H7 (cell line): ENCODE measurements at regions not wholly inside any gene's neighbourhood (a gene's known extent, or its start where the extent isn't known, plus 50 kb on each side); places are given as distances from the start of the nearest gene placed in this dataset.
"Not testable (repeated sequence)": the region's sequence is repeated elsewhere in the genome, so short reads cannot be mapped to it uniquely, and the experiment has no call there.

Experiments
- DNase-seq: peaks from one replicate; pipeline ENCODE4 v3.0.0; 2012
- H3K27me3 ChIP-seq: 2 replicates; pipeline ENCODE4 v1.6.0; 2011; ENCODE audit warnings: mild to moderate bottlenecking, low read length; ENCODE audit not compliant: control insufficient read depth, insufficient read depth
- H3K36me3 ChIP-seq: replicated peaks from 2 replicates; pipeline ENCODE4 v1.5.1; 2011; ENCODE audit warnings: low read length; ENCODE audit not compliant: control insufficient read depth, insufficient read depth
- H3K4me3 ChIP-seq: 2 replicates; pipeline ENCODE4 v1.5.1; 2011; ENCODE audit warnings: low read depth, mild to moderate bottlenecking, control low read depth, low read length, moderate library complexity; ENCODE audit not compliant: insufficient read depth

GRCh38 chr13:32828711-32829110, 187.5 kb upstream of the KL start:
- no peak overlapping the region for H3K4me3 ChIP-seq
- no peaks in the 10 kb centered on the region for H3K36me3 ChIP-seq
- no peaks in the 10 kb centered on the region for H3K27me3 ChIP-seq
- no peak for DNase-seq

DNA sequence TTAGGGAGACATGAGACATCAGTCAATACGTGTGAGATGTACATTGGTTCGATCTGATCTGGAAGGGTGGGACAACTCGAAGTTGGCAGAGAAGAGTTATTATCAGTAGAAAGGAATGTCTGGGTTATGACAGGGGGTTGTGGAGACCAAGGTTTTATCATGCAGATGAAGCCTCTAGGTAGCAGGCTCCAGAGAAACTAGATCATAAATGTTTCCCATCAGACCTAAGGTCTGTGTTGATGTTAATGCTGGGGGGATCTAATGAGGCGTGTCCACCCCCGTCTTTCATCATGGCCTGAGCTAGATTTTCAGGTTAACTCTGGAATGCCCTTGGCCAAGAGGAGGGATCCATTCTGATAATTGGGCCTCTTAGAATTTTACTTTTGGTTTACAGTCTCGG, 187.0 kb upstream of the KL start:
- no peak overlapping the region for H3K4me3 ChIP-seq
- DNase-seq = no peak
- no peaks in the 10 kb centered on the region for H3K36me3 ChIP-seq
- no peaks in the 10 kb centered on the region for H3K27me3 ChIP-seq

DNA sequence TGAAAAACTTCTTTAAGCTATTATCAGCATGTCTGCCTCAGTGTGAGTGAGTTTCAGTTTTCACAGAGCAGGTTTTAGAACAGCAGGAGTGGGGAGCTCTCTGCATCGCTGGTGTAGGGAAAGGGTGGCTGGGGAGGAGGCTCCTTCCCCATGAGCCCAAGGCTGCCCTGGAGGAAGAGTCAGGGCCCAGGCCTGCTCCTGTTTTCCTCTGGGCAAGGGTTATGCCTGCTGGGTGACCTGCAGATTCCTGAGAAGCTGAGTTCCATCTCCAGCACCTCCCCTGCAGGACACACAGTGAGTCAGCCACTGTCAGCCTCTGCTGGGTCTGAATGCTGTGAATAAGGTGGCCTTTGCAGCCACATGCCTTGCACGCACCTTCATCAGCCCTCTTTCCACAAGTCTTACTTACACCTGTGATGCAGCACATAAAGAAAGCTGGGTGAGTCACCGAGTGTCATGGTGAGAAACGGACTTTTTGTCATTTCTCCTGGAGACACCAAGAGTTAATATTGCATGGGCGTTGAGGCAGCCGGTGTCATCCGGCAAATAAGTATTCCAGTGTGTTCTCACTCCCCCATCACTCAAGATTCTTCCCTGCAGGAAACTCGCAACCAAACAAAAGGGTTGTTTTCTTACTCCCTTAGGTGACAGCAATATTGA, 186.4 kb upstream of the KL start:
- Histone ChIP-seq H3K36me3 (no peaks in the 10 kb centered on the region), H3K27me3 (no peaks in the 10 kb centered on the region), H3K4me3 (no peak overlapping the region)
- no peak for DNase-seq

GRCh38 chr13:32830336-32831031, 185.7 kb upstream of the KL start:
- DNase-seq = no peak
- H3K4me3 ChIP-seq = no peak overlapping the region
- no peaks in the 10 kb centered on the region for H3K27me3 ChIP-seq
- H3K36me3 ChIP-seq = no peaks in the 10 kb centered on the region

GRCh38 chr13:32837307-32837972, 178.8 kb upstream of the KL start:
- no peaks in the 10 kb centered on the region for H3K27me3 ChIP-seq
- no peak overlapping the region for H3K4me3 ChIP-seq
- no peak for DNase-seq
- H3K36me3 ChIP-seq = no peaks in the 10 kb centered on the region

DNA sequence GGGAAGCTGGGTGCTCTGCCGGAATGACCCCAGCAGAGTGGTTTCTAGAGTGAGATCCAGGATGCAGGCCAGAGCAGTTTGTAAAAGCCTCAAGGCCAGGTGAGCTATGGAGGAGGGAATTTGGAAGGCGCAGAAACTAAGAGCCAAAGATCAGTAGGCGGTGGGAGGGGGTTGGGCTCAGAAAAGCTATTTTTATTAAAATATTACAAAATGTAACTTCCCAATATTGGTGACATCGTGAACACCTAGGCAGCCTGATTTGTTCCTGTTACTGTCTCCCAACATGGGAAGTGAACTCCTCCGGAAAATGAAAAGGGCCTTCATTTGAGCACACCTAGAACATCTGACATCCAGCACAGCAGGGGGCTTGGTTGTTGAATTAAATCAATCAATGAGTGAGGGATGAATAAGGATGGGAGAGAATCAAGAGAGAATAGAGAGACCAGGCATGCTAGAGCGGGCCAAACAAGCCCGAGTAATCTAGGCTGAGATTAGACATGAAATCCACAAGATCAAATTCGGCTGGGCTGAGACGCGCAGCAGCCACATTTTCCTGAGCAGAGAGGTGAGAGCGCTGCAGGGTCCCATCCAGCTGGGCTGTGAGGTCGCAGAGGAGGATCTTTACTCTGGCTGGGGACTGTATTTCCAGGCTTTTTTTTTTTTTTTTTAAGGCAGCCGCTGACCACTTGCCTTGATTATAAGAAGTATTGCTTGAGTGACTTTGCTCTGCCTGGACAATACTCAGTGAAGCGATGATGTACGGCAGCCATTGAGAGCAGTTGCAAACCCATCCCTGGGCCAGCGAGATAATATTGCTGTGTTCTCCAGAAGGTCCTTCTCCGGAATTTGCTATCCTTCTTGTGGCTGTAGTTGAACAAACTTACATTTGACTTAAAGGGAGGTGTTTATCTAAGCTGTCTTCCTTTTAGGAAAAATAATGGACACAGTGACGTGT, 178.0 kb upstream of the KL start:
- Histone ChIP-seq H3K4me3 (no peak overlapping the region), H3K27me3 (no peaks in the 10 kb centered on the region), H3K36me3 (no peaks in the 10 kb centered on the region)
- no peak for DNase-seq

GRCh38 chr13:32838945-32839344, 177.3 kb upstream of the KL start:
- DNase-seq = no peak
- H3K4me3 ChIP-seq = no peak overlapping the region

DNA sequence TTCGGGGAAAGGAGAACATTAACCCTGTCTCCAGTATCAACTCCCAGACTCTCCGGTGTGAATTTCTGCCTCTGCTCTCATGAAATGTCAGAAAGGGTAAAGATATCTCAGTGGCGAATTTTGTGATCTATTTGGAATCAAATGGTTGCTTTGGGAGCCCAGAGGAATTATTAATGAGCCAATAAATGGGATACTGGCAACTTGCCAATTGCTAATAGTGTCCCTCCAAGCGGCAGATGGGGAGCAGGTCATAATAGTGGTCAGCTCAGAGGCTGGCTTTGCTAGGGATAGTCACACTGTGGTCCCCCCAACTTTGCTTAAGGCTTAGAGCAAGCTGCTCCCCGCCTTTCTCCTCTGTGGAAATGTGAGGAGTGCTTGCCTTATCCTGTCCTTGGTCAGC, 176.1 kb upstream of the KL start:
- no peak overlapping the region for H3K4me3 ChIP-seq
- no peaks in the 10 kb centered on the region for H3K36me3 ChIP-seq
- no peak for DNase-seq
- no peaks in the 10 kb centered on the region for H3K27me3 ChIP-seq

More at GRCh38 chr13:32838945-32839344, 177.3 kb upstream of the KL start:
- H3K36me3 ChIP-seq = no peaks in the 10 kb centered on the region
- H3K27me3 ChIP-seq = no peaks in the 10 kb centered on the region

DNA sequence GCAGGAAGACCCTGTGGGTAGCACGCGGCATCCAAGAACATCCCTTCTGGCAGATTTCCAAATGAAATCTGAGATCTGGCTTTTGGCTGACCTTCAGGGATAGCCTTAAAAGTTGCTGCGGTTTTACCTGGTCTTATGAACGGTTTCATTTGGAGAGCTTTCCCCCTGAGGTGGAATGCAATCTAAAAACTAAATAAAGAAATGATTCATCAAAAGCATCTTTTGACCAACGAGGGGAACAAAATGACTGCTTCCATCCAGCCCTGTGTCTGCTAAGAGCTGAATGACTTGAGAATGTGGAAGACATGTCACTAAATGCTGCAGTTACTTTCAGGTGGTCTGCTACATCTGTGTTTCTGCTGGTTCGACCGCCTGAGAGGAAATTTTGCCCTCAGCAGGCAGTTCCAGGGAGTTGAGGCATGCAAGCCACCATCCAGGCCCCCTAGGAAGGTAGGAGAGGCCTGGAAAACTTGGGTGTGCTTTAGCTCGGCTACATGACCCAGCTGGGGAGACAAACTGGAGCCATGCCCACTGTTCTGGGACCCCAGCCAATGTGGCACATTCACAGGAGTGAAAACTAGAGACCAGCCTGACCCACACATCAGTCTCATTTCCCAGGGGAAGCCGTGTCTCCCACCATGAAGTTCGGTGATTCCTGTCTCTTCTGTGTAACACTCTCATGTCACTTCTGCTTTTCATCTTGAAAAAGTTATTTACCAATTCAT, 175.1 kb upstream of the KL start:
- H3K27me3 ChIP-seq = no peaks in the 10 kb centered on the region
- DNase-seq = no peak

GRCh38 chr13:32845952-32846950, 170.0 kb upstream of the KL start:
- H3K36me3 ChIP-seq = no peaks in the 10 kb centered on the region
- DNase-seq = peak; percentile 46
- no peak overlapping the region for H3K4me3 ChIP-seq
- H3K27me3 ChIP-seq = no peaks in the 10 kb centered on the region

More for the DNA sequence above, 175.1 kb upstream of the KL start:
- H3K36me3 ChIP-seq = no peaks in the 10 kb centered on the region
- H3K4me3 ChIP-seq = no peak overlapping the region

DNA sequence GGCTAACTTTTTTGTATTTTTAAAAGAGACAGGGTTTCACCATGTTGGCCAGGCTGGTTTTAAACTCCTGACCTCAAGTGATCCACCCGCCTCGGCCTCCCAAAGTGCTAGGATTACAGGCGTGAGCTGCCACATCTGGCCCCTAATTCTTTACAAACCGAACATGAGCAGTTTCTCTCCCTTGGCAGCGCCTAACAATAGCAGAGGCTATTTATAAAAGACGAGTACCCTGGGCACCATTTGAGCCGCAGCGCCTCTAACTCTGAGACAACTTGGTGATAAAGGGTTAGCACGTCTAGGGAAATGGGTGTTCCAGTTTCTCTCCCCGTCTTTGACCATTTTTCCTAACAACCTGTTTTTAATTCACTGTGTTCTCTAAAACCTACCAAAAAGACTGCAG, 168.2 kb upstream of the KL start:
- DNase-seq, H3K27me3 ChIP-seq, H3K36me3 ChIP-seq, H3K4me3 ChIP-seq: not testable (repeated sequence)

DNA sequence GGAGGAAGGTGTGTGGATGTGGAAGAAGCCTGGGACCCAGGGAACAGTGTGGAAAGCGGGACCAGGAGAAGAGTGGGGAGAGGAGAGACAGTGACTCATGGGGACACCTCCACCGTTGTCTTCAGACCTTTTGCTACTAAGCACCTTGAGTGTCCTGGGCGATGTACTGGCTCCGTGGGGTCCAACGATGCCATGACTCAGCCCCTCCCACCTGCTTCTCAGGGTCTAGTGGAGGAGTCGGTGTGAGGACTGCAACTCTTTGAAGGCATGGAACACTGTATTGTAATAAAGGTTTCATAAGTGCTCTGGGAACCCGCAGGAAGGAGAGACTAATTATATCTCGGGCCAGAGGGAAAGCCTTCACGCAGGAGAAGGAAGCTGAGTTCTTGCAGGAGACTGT, 166.9 kb upstream of the KL start:
- no peaks in the 10 kb centered on the region for H3K36me3 ChIP-seq
- no peak overlapping the region for H3K4me3 ChIP-seq
- H3K27me3 ChIP-seq = no peaks in the 10 kb centered on the region
- no peak for DNase-seq
